ENCODE measurements at regions not wholly inside any gene's neighbourhood (a gene's known extent, or its start where the extent isn't known, plus 50 kb on each side); places are given as distances from the start of the nearest gene placed in this dataset.

- Mint-ChIP-seq H3K36me3 (ENCODE audit: low read depth) (peaks cover 7% of the 10 kb centered on the region), H3K9me3 (peaks cover 8% of the 10 kb centered on the region), H3K27ac (no peak overlapping the region), H3K27me3 (peaks cover 13% of the 10 kb centered on the region), H3K4me1 (ENCODE audit: low read depth) (no peaks in the 10 kb centered on the region), H3K4me3 (no peak overlapping the region)
These were observed 222.8 kb upstream of the TNRC6C start for GRCh38 chr17:77735566-77736198.

GRCh38 chr17:77736199-77736585 is 222.3 kb upstream of the TNRC6C start:
- peaks cover 7% of the 10 kb centered on the region for H3K36me3 Mint-ChIP-seq (ENCODE audit: low read depth)
- no peaks in the 10 kb centered on the region for H3K4me1 Mint-ChIP-seq (ENCODE audit: low read depth)
- no peak overlapping the region for H3K27ac Mint-ChIP-seq
- peaks cover 13% of the 10 kb centered on the region for H3K27me3 Mint-ChIP-seq
- H3K9me3 Mint-ChIP-seq: peaks cover 8% of the 10 kb centered on the region
- H3K4me3 Mint-ChIP-seq: no peak overlapping the region

GRCh38 chr17:77736721-77737120 is 221.8 kb upstream of the TNRC6C start:
- Mint-ChIP-seq H3K9me3 (peaks cover 8% of the 10 kb centered on the region), H3K27me3 (peaks cover 13% of the 10 kb centered on the region), H3K4me3 (no peak overlapping the region), H3K4me1 (ENCODE audit: low read depth) (no peaks in the 10 kb centered on the region), H3K27ac (no peak overlapping the region), H3K36me3 (ENCODE audit: low read depth) (peaks cover 7% of the 10 kb centered on the region)

GRCh38 chr17:77737442-77738265 is 220.8 kb upstream of the TNRC6C start:
- peaks cover 10% of the 10 kb centered on the region for H3K27me3 Mint-ChIP-seq
- no peaks in the 10 kb centered on the region for H3K4me1 Mint-ChIP-seq (ENCODE audit: low read depth)
- H3K27ac Mint-ChIP-seq: no peak overlapping the region
- no peak overlapping the region for H3K4me3 Mint-ChIP-seq
- peaks cover 5% of the 10 kb centered on the region for H3K9me3 Mint-ChIP-seq
- H3K36me3 Mint-ChIP-seq (ENCODE audit: low read depth): peaks cover 5% of the 10 kb centered on the region

- no peaks in the 10 kb centered on the region for H3K9me3 Mint-ChIP-seq
These were observed 219.6 kb upstream of the TNRC6C start for GRCh38 chr17:77738751-77739531.

GRCh38 chr17:77740481-77740880 is 218.0 kb upstream of the TNRC6C start:
- no peaks in the 10 kb centered on the region for H3K36me3 Mint-ChIP-seq (ENCODE audit: low read depth)

More at GRCh38 chr17:77738751-77739531, 219.6 kb upstream of the TNRC6C start:
- no peak overlapping the region for H3K27ac Mint-ChIP-seq
- no peaks in the 10 kb centered on the region for H3K36me3 Mint-ChIP-seq (ENCODE audit: low read depth)
- H3K27me3 Mint-ChIP-seq: no peaks in the 10 kb centered on the region
- no peak overlapping the region for H3K4me3 Mint-ChIP-seq
- no peaks in the 10 kb centered on the region for H3K4me1 Mint-ChIP-seq (ENCODE audit: low read depth)

GRCh38 chr17:77741109-77741508 is 217.4 kb upstream of the TNRC6C start:
- no peaks in the 10 kb centered on the region for H3K4me1 Mint-ChIP-seq (ENCODE audit: low read depth)
- H3K27ac Mint-ChIP-seq: no peak overlapping the region
- no peaks in the 10 kb centered on the region for H3K27me3 Mint-ChIP-seq

More at GRCh38 chr17:77740481-77740880, 218.0 kb upstream of the TNRC6C start:
- Mint-ChIP-seq H3K27ac (no peak overlapping the region), H3K4me3 (no peak overlapping the region), H3K4me1 (ENCODE audit: low read depth) (no peaks in the 10 kb centered on the region), H3K27me3 (no peaks in the 10 kb centered on the region), H3K9me3 (no peaks in the 10 kb centered on the region)

GRCh38 chr17:77742579-77742978 is 215.9 kb upstream of the TNRC6C start:
- Mint-ChIP-seq H3K36me3 (ENCODE audit: low read depth) (no peaks in the 10 kb centered on the region), H3K9me3 (no peaks in the 10 kb centered on the region), H3K27ac (no peak overlapping the region), H3K4me3 (no peak overlapping the region), H3K4me1 (ENCODE audit: low read depth) (no peaks in the 10 kb centered on the region), H3K27me3 (no peaks in the 10 kb centered on the region)

More at GRCh38 chr17:77741109-77741508, 217.4 kb upstream of the TNRC6C start:
- Mint-ChIP-seq H3K4me3 (no peak overlapping the region), H3K36me3 (ENCODE audit: low read depth) (no peaks in the 10 kb centered on the region), H3K9me3 (no peaks in the 10 kb centered on the region)

GRCh38 chr17:77744066-77744988 is 214.2 kb upstream of the TNRC6C start:
- Mint-ChIP-seq H3K4me1 (ENCODE audit: low read depth) (no peaks in the 10 kb centered on the region), H3K27ac (no peak overlapping the region), H3K27me3 (no peaks in the 10 kb centered on the region), H3K4me3 (no peak overlapping the region), H3K9me3 (no peaks in the 10 kb centered on the region), H3K36me3 (ENCODE audit: low read depth) (no peaks in the 10 kb centered on the region)

- Mint-ChIP-seq H3K27me3 (no peaks in the 10 kb centered on the region), H3K27ac (no peak overlapping the region), H3K4me3 (no peak overlapping the region), H3K9me3 (no peaks in the 10 kb centered on the region), H3K4me1 (ENCODE audit: low read depth) (no peaks in the 10 kb centered on the region), H3K36me3 (ENCODE audit: low read depth) (no peaks in the 10 kb centered on the region)
These were observed 212.8 kb upstream of the TNRC6C start for GRCh38 chr17:77745702-77746101.

- no peak overlapping the region for H3K4me3 Mint-ChIP-seq
- no peak overlapping the region for H3K27ac Mint-ChIP-seq
- H3K27me3 Mint-ChIP-seq: no peaks in the 10 kb centered on the region
These were observed 212.1 kb upstream of the TNRC6C start for GRCh38 chr17:77746393-77746792.

GRCh38 chr17:77746896-77747554 is 211.5 kb upstream of the TNRC6C start:
- no peaks in the 10 kb centered on the region for H3K36me3 Mint-ChIP-seq (ENCODE audit: low read depth)
- no peaks in the 10 kb centered on the region for H3K4me1 Mint-ChIP-seq (ENCODE audit: low read depth)
- H3K4me3 Mint-ChIP-seq: no peak overlapping the region
- no peak overlapping the region for H3K27ac Mint-ChIP-seq
- H3K27me3 Mint-ChIP-seq: no peaks in the 10 kb centered on the region
- no peaks in the 10 kb centered on the region for H3K9me3 Mint-ChIP-seq

More at GRCh38 chr17:77746393-77746792, 212.1 kb upstream of the TNRC6C start:
- Mint-ChIP-seq H3K36me3 (ENCODE audit: low read depth) (no peaks in the 10 kb centered on the region), H3K4me1 (ENCODE audit: low read depth) (no peaks in the 10 kb centered on the region), H3K9me3 (no peaks in the 10 kb centered on the region)

GRCh38 chr17:77748436-77748835 is 210.1 kb upstream of the TNRC6C start:
- no peak overlapping the region for H3K27ac Mint-ChIP-seq

GRCh38 chr17:77749321-77749751 is 209.2 kb upstream of the TNRC6C start:
- Mint-ChIP-seq H3K9me3 (no peaks in the 10 kb centered on the region), H3K27me3 (no peaks in the 10 kb centered on the region), H3K27ac (no peak overlapping the region), H3K36me3 (ENCODE audit: low read depth) (no peaks in the 10 kb centered on the region), H3K4me3 (no peak overlapping the region), H3K4me1 (ENCODE audit: low read depth) (no peaks in the 10 kb centered on the region)

More at GRCh38 chr17:77748436-77748835, 210.1 kb upstream of the TNRC6C start:
- Mint-ChIP-seq H3K4me3 (no peak overlapping the region), H3K36me3 (ENCODE audit: low read depth) (no peaks in the 10 kb centered on the region), H3K27me3 (no peaks in the 10 kb centered on the region), H3K4me1 (ENCODE audit: low read depth) (no peaks in the 10 kb centered on the region), H3K9me3 (no peaks in the 10 kb centered on the region)

All from stimulated activated naive CD8-positive, alpha-beta T cell treated with anti-CD3 and anti-CD28 coated beads, Interleukin-15, Interleukin-2, amounts not matched to agents 100 ng/mL and 50 ng/mL, for 24 hours (primary cell).